Retinal pigment epithelial cell (primary cell): ENCODE measurements at regions not wholly inside any gene's neighbourhood (a gene's known extent, or its start where the extent isn't known, plus 50 kb on each side); places are given as distances from the start of the nearest gene placed in this dataset.

Experiments
- DNase-seq: peaks from one replicate; pipeline ENCODE4 v3.0.0-alpha.2; 2010; ENCODE audit warnings: low read depth
- H3K4me3 ChIP-seq: 2 replicates; pipeline ENCODE4 v1.5.1; 2011; ENCODE audit warnings: mild to moderate bottlenecking, low read length, control low read depth, moderate library complexity
- CTCF ChIP-seq: conservative IDR thresholded peaks from 2 replicates; pipeline ENCODE4 v1.5.1; 2011; ENCODE audit warnings: low read depth, low read length, control low read depth, inconsistent platforms

GRCh38 chr10:131735577-131735976, 165.2 kb upstream of the PPP2R2D start:
- no peak for DNase-seq
- no peak for TF ChIP-seq CTCF
- no peak overlapping the region for H3K4me3 ChIP-seq

- no peak for TF ChIP-seq CTCF
- no peak for DNase-seq
Measured at GRCh38 chr10:131736321-131736980, 164.4 kb upstream of the PPP2R2D start.

GRCh38 chr10:131737543-131738395, 163.0 kb upstream of the PPP2R2D start:
- no peak for TF ChIP-seq CTCF
- no peak for DNase-seq
- no peak overlapping the region for H3K4me3 ChIP-seq

More at GRCh38 chr10:131736321-131736980, 164.4 kb upstream of the PPP2R2D start:
- H3K4me3 ChIP-seq: no peak overlapping the region

GRCh38 chr10:131738396-131738735, 162.4 kb upstream of the PPP2R2D start:
- no peak for TF ChIP-seq CTCF
- no peak for DNase-seq
- no peak overlapping the region for H3K4me3 ChIP-seq

GRCh38 chr10:131739206-131739605, 161.6 kb upstream of the PPP2R2D start:
- DNase-seq: no peak
- H3K4me3 ChIP-seq: no peak overlapping the region
- no peak for TF ChIP-seq CTCF

- TF ChIP-seq CTCF: no peak
- DNase-seq: no peak
- no peak overlapping the region for H3K4me3 ChIP-seq
Measured at GRCh38 chr10:131742500-131742951, 158.3 kb upstream of the PPP2R2D start.
